Stomach (tissue), 4 donors: ENCODE measurements at regions not wholly inside any gene's neighbourhood (a gene's known extent, or its start where the extent isn't known, plus 50 kb on each side); places are given as distances from the start of the nearest gene placed in this dataset.

ENCODE experiments used
- CTCF ChIP-seq, 7 experiments: fragments of 450-650 bp in 4 of 7; fragments of 200-600 bp in 3 of 7; sonication (generic) in 3 of 7; IDR thresholded peaks; one replicate each; pipeline ENCODE4 v1.5.1; 2016 to 2019; ENCODE audit warnings: antibody characterized with exemption in 7 of 7, control low read depth in 2 of 7, mild to moderate bottlenecking in 1 of 7
- POLR2A ChIP-seq, 4 donors: fragments of 450-650 bp; IDR thresholded peaks; one replicate each; pipeline ENCODE4 v1.6.1; 2016; ENCODE audit warnings: antibody characterized with exemption in 4 of 4, control low read depth in 2 of 4, mild to moderate bottlenecking in 1 of 4, moderate library complexity in 1 of 4
- POLR2AphosphoS5 ChIP-seq, 3 donors: sonication (generic); formaldehyde crosslinking; IDR thresholded peaks; one replicate each; pipeline ENCODE4 v1.6.1; 2016; ENCODE audit warnings: antibody characterized with exemption in 3 of 3

GRCh38 chr10:120300513-120300912 lies 156.5 kb upstream of the PLPP4 start:
- TF ChIP-seq CTCF (IDR thresholded peaks at IDR 0.05): no peak
- TF ChIP-seq POLR2A (IDR thresholded peaks at IDR 0.05): no peak
- no peak for TF ChIP-seq POLR2AphosphoS5 (IDR thresholded peaks at IDR 0.05)
